COR-L47 (cell line): ENCODE measurements at regions not wholly inside any gene's neighbourhood (a gene's known extent, or its start where the extent isn't known, plus 50 kb on each side); places are given as distances from the start of the nearest gene placed in this dataset.
"Not testable (repeated sequence)": the region's sequence is repeated elsewhere in the genome, so short reads cannot be mapped to it uniquely, and the experiment has no call there.

Experiments used
- DNase-seq: peaks from one replicate; lab custom pipeline; 2025; lab: John Stamatoyannopoulos, UW

DNA sequence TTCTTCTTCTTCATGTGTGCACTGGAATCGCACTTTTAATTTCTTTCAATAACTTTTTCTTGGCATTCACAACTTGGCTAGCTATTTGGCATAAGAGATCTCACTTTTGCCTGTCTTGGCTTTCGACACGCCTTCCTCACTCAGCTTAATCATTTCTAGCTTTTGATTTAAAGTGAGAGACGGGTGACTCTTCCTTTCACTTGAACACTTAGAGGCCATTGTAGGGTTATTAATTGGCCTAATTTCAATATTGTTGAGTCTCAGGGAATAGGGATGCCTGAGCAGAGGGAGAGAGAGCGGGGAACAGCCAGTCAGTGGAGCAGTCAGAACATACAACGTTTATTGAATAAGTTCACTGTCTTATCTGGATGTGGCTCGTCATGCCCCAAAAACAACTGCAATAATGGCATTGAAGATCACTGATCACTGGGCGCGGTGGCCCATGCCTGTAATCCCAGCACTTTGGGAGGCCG, 200.3 kb downstream of the SEC14L1 start:
- DNase-seq = no peak

DNA sequence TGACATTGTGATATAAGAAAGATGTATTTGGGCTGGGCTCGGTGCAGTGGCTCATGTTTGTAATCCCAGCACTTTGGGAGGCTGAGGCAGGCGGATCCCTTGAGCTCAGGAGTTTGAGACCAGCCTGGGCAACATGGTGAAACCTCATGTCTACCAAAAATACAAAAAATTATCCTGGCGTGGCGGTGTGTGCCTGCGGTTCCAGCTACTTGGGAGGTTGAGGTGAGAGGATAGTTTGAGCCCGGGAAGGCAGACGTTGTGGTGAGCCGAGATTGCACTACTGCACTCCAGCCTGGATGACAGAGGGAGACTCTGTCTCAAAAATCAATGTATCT, 201.9 kb downstream of the SEC14L1 start:
- DNase-seq = not testable (repeated sequence)

GRCh38 chr17:77343031-77343800, 202.4 kb downstream of the SEC14L1 start:
- no peak for DNase-seq

DNA sequence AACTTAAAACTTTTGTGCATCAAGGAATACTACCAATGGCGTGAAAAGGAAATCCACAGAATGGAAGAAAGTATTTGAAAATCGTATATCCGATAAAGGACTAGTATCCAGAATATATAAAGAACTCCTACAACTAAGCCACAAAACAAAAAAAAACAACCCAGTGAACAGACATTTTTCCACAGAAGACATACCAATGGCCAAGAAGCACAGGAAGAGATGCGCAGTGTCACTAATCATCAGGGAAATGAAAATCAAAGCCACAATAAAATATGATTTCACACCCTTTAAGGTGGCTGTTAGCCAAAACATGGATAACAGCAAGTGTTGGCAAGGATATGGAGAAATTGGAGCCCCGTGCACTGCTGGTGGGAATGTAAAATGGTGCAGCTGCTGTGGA, 203.3 kb downstream of the SEC14L1 start:
- DNase-seq = no peak

GRCh38 chr17:77345260-77345910, 204.6 kb downstream of the SEC14L1 start:
- no peak for DNase-seq

DNA sequence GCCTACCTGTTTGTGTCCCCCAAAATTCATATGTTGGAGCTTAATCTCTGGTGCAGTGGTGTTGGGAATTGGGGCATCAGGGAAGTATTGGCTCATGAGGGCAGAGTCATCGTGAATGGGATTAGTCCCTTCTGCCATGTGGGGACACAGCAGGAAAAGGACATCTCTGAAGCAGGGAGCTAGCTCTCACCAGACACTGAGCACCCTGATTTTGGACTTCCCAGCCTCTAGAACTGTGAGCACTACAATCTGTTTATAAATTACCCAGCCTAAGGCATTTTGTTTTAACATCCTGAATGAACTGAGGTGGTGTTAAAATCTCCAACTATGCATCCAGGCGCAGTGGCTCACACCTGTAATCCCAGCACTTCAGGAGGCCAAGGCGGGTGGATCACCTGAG, 206.0 kb downstream of the SEC14L1 start:
- DNase-seq = no peak

GRCh38 chr17:77347544-77347943, 206.8 kb downstream of the SEC14L1 start:
- no peak for DNase-seq

DNA sequence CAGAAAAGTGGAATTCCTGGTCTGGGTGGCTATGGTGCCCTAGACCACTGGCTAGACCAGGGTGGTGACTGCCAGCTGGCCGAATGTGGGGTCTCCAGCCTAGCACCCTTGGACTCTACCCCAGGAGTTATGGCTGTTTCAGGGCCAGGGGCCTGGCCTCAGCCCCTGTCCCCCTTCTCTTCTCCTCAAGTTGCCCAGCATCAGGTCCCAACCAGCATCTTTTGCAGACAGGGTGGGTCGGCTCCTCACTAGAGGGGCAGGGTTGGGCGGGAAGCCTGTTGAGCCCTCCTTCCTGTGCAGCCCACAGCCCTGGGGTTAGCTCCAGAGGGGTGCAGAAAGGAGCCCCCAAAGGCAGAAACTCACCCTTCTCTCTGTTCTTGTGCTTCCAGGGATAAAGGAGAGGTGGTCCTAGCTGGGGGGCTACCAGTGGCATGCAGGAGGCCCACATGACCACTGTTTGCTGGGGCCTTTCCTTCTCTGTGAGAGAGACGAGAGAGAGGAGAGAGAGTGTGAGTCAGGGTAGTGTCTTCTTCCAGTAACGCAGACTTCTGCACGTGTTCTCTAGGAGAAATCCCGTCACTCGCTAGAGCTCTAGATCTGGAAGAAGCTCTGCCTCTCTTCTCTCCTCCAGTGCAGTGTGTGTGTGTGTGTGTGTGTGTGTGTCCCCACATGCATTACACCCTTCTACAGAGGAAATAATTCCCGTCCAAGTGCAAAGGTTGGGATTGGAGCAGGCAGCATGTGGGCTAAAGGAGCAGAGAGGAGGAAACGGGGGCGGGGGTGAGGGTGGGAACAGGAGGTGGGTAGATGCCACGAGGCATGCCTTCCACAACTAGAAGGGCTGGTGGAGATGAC, 209.4 kb downstream of the SEC14L1 start:
- DNase-seq = no peak

DNA sequence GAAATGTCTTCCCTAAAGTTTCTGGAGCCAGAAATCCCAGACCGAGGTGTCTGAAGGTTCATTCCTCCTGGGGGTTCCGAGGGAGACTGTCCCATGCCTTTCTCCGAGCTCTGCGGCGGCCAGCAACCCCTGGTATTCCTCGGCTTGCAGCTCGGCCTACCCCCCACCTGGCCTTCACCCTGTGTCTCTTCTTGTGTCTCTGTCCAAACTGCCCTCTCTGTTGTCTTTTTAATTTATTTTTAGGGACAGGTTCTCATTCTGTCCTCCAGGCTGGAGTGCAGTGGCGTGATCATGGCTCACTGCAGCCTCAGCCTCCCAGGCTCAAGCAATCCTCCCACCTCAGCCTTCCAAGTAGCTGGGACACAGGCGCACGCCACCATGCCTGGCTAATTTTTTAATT, 211.7 kb downstream of the SEC14L1 start:
- DNase-seq = no peak

DNA sequence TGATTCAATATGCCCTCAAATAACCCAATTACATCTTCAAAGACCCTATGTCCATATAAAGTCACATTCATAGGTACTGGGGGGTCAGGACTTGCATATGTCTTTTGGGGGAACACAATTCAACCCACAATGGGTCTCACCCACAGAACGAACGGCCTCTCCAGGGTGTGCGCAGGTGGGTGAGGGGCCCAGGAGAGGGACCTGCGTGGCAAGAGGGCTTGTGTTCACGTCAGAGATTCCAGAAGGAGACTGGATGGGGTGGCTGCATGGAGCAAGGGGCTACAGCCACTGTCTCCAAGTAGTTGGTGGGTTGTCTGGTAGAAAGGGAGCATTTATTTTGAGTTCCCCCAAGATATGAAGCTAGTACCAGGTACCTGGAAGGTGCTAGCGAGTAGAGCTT, 212.2 kb downstream of the SEC14L1 start:
- no peak for DNase-seq

GRCh38 chr17:77353684-77354419, 213.1 kb downstream of the SEC14L1 start:
- no peak for DNase-seq

DNA sequence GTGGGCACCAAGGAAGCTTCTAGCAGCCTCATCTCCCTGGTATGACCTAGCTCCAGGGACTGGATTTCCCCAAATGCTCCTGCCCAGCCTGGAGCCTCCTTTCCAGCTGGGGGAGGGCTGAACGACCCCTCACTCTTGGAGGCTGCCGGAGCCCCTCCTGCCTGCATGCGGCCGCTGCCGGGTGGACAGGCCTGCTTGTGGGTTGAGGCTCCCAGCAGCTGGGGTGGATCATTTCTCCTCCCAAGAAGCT, 213.6 kb downstream of the SEC14L1 start:
- no peak for DNase-seq

DNA sequence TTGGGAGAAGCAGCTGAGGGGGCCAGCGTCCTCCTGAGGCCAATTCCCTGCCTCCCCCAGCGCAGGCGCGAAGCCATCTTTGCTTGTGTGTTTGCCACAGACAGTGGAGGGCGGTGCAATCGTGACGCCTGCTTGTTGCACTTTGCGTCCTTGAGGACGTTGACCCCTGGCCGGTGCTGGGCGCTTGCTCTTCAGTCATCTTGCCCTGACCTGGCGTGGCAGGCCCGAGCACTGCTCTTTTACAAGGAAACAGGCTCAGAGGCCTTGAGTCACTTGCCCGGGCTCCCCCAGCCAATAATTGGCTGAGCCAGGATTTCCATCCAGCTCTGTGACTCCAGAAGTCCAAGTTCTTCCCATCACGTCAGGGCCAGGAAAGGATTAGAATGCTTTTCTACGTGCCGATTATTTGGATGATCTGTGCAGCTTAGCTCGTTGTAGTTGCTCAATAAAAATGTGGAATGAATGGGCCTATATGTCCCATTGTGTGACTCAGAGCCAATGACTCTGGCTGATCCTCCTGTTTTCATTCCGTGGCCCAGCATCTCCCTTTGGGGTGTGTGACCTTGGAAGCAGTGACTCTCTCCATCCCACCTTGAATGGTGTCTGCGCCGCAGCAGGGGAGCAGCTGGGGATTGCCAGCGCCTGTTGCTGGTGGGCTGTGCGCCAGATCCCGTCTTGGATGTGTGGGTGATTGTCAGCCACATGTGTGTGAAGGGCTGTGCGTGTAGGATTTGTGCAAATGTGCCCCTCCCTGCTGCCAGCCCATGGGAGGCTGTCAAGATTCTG, 214.1 kb downstream of the SEC14L1 start:
- DNase-seq = no peak

DNA sequence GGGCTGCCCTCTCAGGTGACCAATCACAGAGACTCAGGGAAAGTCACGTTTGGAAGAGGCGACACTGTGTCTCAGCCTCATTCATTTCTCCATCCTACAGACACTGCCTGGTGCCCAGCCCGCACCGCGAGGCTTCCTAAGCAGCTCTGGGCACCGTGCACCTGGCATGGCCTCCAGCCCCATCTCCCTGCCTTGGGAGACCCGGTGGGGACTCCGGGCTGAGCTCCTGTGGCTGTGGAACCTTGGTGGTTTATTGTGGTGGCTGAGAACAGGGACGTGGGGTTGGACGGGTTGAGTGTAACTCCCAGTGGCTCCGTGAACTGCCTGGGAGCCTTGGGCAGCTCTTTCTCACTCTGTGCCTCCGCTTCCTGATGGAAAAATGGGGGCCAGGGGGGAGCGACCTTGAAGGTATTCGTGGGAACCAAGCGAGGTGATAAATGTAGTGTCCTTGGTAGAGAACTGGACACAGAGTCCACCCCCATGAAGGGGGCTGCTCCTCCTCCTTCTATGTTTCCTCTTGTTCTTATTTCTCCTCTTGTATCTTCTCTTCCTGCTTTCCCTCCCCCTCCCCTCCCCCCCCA, 215.4 kb downstream of the SEC14L1 start:
- DNase-seq = no peak

- no peak for DNase-seq
Observed at GRCh38 chr17:77356690-77357201, 216.0 kb downstream of the SEC14L1 start.

GRCh38 chr17:77358801-77359200, 218.0 kb downstream of the SEC14L1 start:
- DNase-seq = no peak

DNA sequence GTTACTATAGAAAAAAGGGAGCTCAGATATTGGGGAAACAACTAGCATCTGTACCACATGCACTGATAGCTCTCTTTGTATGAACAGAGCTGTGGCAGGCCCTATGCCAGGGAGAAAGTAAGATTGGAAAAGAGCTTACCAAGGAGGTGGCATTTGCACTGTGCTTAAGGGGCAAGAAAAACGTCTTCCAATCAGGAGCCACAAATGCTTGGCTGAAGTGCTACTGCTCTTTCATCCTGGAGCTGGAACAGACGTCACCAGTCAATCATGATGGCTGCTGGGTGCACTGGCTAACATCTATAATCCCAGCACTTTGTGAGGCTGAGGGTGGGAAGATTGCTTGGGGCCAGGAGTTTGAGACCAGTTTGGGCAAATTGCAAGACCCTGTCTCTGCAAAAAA, 218.5 kb downstream of the SEC14L1 start:
- no peak for DNase-seq

GRCh38 chr17:77361986-77362620, 221.3 kb downstream of the SEC14L1 start:
- DNase-seq = no peak

- no peak for DNase-seq
Observed at GRCh38 chr17:77363821-77364361, 223.1 kb downstream of the SEC14L1 start.

DNA sequence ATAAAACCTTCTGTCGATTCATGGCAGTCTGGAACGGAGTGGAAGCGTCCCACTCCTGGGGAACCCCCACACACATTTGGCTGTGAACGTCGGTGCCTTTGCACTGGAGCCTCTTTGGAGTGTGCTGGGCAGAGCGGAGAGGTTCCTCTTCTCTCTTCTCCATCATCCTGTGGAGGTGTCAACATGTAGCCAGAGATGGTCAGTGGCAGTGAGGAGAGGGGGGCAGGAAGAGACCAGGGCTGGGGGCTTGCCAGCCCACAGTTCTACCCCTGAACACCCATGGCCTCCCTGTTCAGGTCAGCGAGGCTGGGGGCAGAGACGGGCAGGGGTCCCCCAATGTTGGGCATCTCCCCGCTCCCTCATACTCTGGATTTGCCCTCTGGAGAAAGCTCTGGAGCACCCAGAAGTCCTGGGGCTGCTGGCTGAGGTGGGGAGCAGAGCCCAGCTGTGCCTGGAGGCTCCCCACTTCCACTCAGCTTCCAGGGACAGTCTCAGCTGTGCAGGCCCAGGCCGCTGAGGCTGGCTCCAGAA, 223.7 kb downstream of the SEC14L1 start:
- no peak for DNase-seq
